GM12878 (cell line): ENCODE measurements at regions not wholly inside any gene's neighbourhood (a gene's known extent, or its start where the extent isn't known, plus 50 kb on each side); places are given as distances from the start of the nearest gene placed in this dataset.

Source experiments
- ATAC-seq: fragments of 200-7000 bp; cut with Tn5 transposase; 3 replicates; pipeline ENCODE4 v1.9.1; 2020; ENCODE audit warnings: mild to moderate bottlenecking, moderate library complexity
- BruUV-seq: library from RNA; stranded (reverse); fragments of 400-500 nt; replicated peaks from 2 replicates; lab custom pipeline; 2021; lab: Mats Ljungman, UMichigan
- CTCF ChIA-PET: fragments of 300-600 bp; sonication (Branson Sonifier 250); formaldehyde crosslinking; extraction: SDS; loops from one replicate; lab custom pipeline; 2021; ENCODE audit warnings: inconsistent platforms; lab: Yijun Ruan, JAX
- POLR2A ChIA-PET: fragments of 350-600 bp; formaldehyde crosslinking; extraction: SDS; loops from one replicate; lab custom pipeline; 2021; ENCODE audit warnings: inconsistent platforms; lab: Charles Lee
- RAD21 ChIA-PET: fragments of 300-600 bp; sonication (Branson Sonifier 250); formaldehyde crosslinking; loops from one replicate; lab custom pipeline; 2023; ENCODE audit warnings: antibody characterized with exemption; ENCODE audit not compliant: unreplicated experiment; lab: Charles Lee
- SMC1A ChIA-PET: fragments of 300-600 bp; sonication (Branson Sonifier 250); formaldehyde crosslinking; loops from one replicate; lab custom pipeline; 2023; ENCODE audit not compliant: unreplicated experiment, uncharacterized antibody; lab: Charles Lee
- DNase-seq: peaks from one replicate; pipeline ENCODE4 v3.0.0-alpha.2; 2011; ENCODE audit warnings: low read depth, low spot score
- FAIRE-seq: peaks from 3 replicates; lab custom pipeline; 2011; peaks lifted over from hg19 to GRCh38; lab: Jason Lieb, UNC
- H2AFZ ChIP-seq: 2 replicates; pipeline ENCODE4 v1.6.0; 2011; ENCODE audit warnings: low read depth, low read length, control low read depth; ENCODE audit not compliant: control insufficient read depth
- H3K27ac ChIP-seq: 2 replicates; pipeline ENCODE4 v1.5.1; 2011; ENCODE audit warnings: control low read depth; ENCODE audit not compliant: control insufficient read depth, insufficient read depth
- H3K27me3 ChIP-seq, 2 experiments: replicated peaks in 1 of 2; 2 replicates each; pipeline versions ENCODE4 v1.6.0 to v1.6.1; 2011; ENCODE audit warnings: low read length in 1 of 2; ENCODE audit not compliant: control insufficient read depth in 2 of 2, insufficient read depth in 2 of 2
- H3K36me3 ChIP-seq, 2 experiments: 2 replicates each; pipeline ENCODE4 v1.5.1; 2011; ENCODE audit warnings: low read length in 1 of 2; ENCODE audit not compliant: control insufficient read depth in 2 of 2, insufficient read depth in 2 of 2
- H3K4me1 ChIP-seq: 2 replicates; pipeline ENCODE4 v1.6.1; 2011; ENCODE audit warnings: mild to moderate bottlenecking, low read length, moderate library complexity, mixed read lengths; ENCODE audit not compliant: control insufficient read depth, insufficient read depth
- H3K4me2 ChIP-seq: 2 replicates; pipeline ENCODE4 v1.6.0; 2011; ENCODE audit warnings: control low read depth; ENCODE audit not compliant: control insufficient read depth, insufficient read depth
- H3K4me3 ChIP-seq: fragments of 200-600 bp; sonication (generic); 2 replicates; pipeline ENCODE4 v1.5.1; 2016
- H3K79me2 ChIP-seq: 2 replicates; pipeline ENCODE4 v1.6.0; 2011; ENCODE audit warnings: low read length; ENCODE audit not compliant: control insufficient read depth, insufficient read depth
- H3K9ac ChIP-seq: 2 replicates; pipeline ENCODE4 v1.8.0; 2011; ENCODE audit warnings: low read length, control low read depth, mixed read lengths; ENCODE audit not compliant: control insufficient read depth, insufficient read depth
- H3K9me3 ChIP-seq: replicated peaks from 3 replicates; pipeline ENCODE4 v1.5.1; 2011; ENCODE audit warnings: mild to moderate bottlenecking, low read length; ENCODE audit not compliant: control insufficient read depth, insufficient read depth
- H4K20me1 ChIP-seq: 2 replicates; pipeline ENCODE4 v1.6.0; 2011; ENCODE audit not compliant: control insufficient read depth, insufficient read depth
- BRCA1 ChIP-seq: IDR thresholded peaks from 2 replicates; pipeline ENCODE4 v1.6.1; 2011; ENCODE audit warnings: low read depth, low read length, improper control_type of control experiment
- CBFB ChIP-seq: IDR thresholded peaks from 2 replicates; pipeline ENCODE4 v1.6.1; 2016; ENCODE audit warnings: antibody characterized with exemption, low read depth
- E2F8 ChIP-seq: fragments of 450-650 bp; IDR thresholded peaks from 2 replicates; pipeline ENCODE4 v1.6.1; 2018; ENCODE audit warnings: mild to moderate bottlenecking, low read depth, moderate library complexity; ENCODE audit not compliant: partially characterized antibody
- HDAC6 ChIP-seq: fragments of 200-600 bp; sonication (generic); IDR thresholded peaks from one replicate; pipeline ENCODE4 v1.8.0; 2017; ENCODE audit warnings: antibody characterized with exemption; ENCODE audit not compliant: unreplicated experiment
- JUND ChIP-seq: IDR thresholded peaks from 2 replicates; pipeline ENCODE4 v1.6.1; 2012; ENCODE audit warnings: low read depth, mild to moderate bottlenecking, low read length, improper control_type of control experiment, moderate library complexity
- MAX ChIP-seq: IDR thresholded peaks from 2 replicates; pipeline ENCODE4 v1.6.1; 2012; ENCODE audit warnings: low read depth, low read length, improper control_type of control experiment
- NFYA ChIP-seq: IDR thresholded peaks from 2 replicates; pipeline ENCODE4 v1.6.1; 2011; ENCODE audit warnings: low read depth, mild to moderate bottlenecking, low read length, improper control_type of control experiment, borderline replicate concordance
- NFYB ChIP-seq: IDR thresholded peaks from 2 replicates; pipeline ENCODE4 v1.6.1; 2011; ENCODE audit warnings: low read depth, mild to moderate bottlenecking, low read length, improper control_type of control experiment, moderate library complexity; ENCODE audit not compliant: insufficient read depth
- NR2C1 ChIP-seq: fragments of 450-650 bp; IDR thresholded peaks from 2 replicates; pipeline ENCODE4 v1.6.1; 2017; ENCODE audit warnings: antibody characterized with exemption, mild to moderate bottlenecking, moderate library complexity
- NR2F1 ChIP-seq: fragments of 450-650 bp; conservative IDR thresholded peaks from 2 replicates; pipeline ENCODE4 v1.6.1; 2017; ENCODE audit warnings: mild to moderate bottlenecking
- POLR2A ChIP-seq: IDR thresholded peaks from 2 replicates; pipeline ENCODE4 v1.6.1; 2011; ENCODE audit warnings: low read depth, mild to moderate bottlenecking, low read length
- RBBP5 ChIP-seq: fragments of 200-600 bp; sonication (generic); conservative IDR thresholded peaks from 2 replicates; pipeline ENCODE4 v1.6.1; 2016
- RCOR1 ChIP-seq: conservative IDR thresholded peaks from 2 replicates; pipeline ENCODE4 v1.6.1; 2012; ENCODE audit warnings: low read depth, low read length, improper control_type of control experiment
- ZBTB33 ChIP-seq: fragments of 450-650 bp; IDR thresholded peaks from 2 replicates; pipeline ENCODE4 v1.6.1; 2017; ENCODE audit warnings: mild to moderate bottlenecking
- ZNF207 ChIP-seq: fragments of 450-650 bp; IDR thresholded peaks from 2 replicates; pipeline ENCODE4 v1.6.1; 2014; ENCODE audit warnings: antibody characterized with exemption, mild to moderate bottlenecking, borderline replicate concordance
- WGBS: methylation state at CpG from one replicate; pipeline ENCODE4 v1.1.6; 2016; ENCODE audit warnings: low lambda C conversion rate; ENCODE audit not compliant: insufficient replicate concordance, insufficient coverage; ENCODE audit errors: missing lambda C conversion rate; 5-methylcytosine and 5-hydroxymethylcytosine counted together
- in situ Hi-C: fragments of 300-500 bp; cut with MboI; formaldehyde crosslinking; loops from 9 replicates; pipeline ENCODE4 v1.14.3; 2018; ENCODE audit warnings: mixed read lengths
- intact Hi-C: fragments of 100-400 bp; cut with micrococcal nuclease; formaldehyde crosslinking; loops from one replicate; pipeline ENCODE4 v1.14.2; 2022; ENCODE audit not compliant: unreplicated experiment
- TF ChIP-seq, protein P1 (sequence below): IDR thresholded peaks from 2 replicates; pipeline ENCODE4 v1.6.1; 2012; ENCODE audit warnings: low read depth, low read length, improper control_type of control experiment
- TF ChIP-seq, protein P2 (sequence below): fragments of 150-350 bp; IDR thresholded peaks from 2 replicates; pipeline ENCODE4 v1.6.1; 2014; ENCODE audit warnings: mild to moderate bottlenecking, low read depth, low read length

DNA sequence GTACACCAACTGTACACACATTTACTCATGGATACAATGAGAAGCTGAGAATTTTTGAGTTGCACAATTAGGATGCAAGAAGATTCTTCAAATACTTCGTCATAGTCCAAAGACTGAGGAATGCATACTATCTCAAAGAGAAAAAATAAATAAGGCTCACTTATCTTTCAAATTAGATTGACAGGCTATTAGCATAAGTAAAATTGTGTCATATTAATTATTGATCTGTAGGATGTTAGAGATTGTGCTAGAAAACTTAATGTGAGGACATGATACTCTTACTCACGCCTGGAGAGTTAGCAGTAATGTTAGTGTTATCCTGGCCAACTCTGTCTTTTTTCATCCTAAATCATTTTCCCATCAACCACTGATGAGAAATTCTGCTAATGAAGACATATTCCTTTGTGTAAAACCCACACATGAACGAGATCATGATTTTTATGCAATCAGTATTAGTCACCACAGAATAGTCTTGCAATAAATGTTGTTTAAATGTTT, 659.0 kb downstream of the LTN1 start (continued):
- TF ChIP-seq ZBTB33 = no peak
- TF ChIP-seq JUND = no peak
- no peak for TF ChIP-seq NFYA

GRCh38 chr21:28332796-28333195, 659.9 kb downstream of the LTN1 start:
- SMC1A ChIA-PET = no interaction called here
- H3K9me3 ChIP-seq = no peaks in the 10 kb centered on the region
- POLR2A ChIA-PET = no interaction called here
- CTCF ChIA-PET = no interaction called here
- H2AFZ ChIP-seq = no peak overlapping the region
- intact Hi-C loops (no loop called here), in situ Hi-C loops (no loop called here)
- no peaks in the 10 kb centered on the region for H3K27me3 ChIP-seq
- H3K4me3 ChIP-seq = no peak overlapping the region
- DNase-seq = no peak
- H3K27ac ChIP-seq = no peak overlapping the region
- no peaks in the 10 kb centered on the region for H4K20me1 ChIP-seq
- no peak for FAIRE-seq
- H3K9ac ChIP-seq = no peak overlapping the region
- no TSS peak for BruUV-seq
- no peaks in the 10 kb centered on the region for H3K4me1 ChIP-seq
- H3K79me2 ChIP-seq = no peaks in the 10 kb centered on the region
- no peaks in the 10 kb centered on the region for H3K36me3 ChIP-seq
- ATAC-seq = no peak
- no peak overlapping the region for H3K4me2 ChIP-seq
- RAD21 ChIA-PET = no interaction called here
- WGBS = 0% methylated on average over 1 of the region's 1 CpG
- no peak for TF ChIP-seq NR2C1
- no peak for TF ChIP-seq ZNF207
- TF ChIP-seq, protein P1, sequence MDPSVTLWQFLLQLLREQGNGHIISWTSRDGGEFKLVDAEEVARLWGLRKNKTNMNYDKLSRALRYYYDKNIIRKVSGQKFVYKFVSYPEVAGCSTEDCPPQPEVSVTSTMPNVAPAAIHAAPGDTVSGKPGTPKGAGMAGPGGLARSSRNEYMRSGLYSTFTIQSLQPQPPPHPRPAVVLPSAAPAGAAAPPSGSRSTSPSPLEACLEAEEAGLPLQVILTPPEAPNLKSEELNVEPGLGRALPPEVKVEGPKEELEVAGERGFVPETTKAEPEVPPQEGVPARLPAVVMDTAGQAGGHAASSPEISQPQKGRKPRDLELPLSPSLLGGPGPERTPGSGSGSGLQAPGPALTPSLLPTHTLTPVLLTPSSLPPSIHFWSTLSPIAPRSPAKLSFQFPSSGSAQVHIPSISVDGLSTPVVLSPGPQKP = no peak
- TF ChIP-seq CBFB = no peak
- TF ChIP-seq, protein P2, sequence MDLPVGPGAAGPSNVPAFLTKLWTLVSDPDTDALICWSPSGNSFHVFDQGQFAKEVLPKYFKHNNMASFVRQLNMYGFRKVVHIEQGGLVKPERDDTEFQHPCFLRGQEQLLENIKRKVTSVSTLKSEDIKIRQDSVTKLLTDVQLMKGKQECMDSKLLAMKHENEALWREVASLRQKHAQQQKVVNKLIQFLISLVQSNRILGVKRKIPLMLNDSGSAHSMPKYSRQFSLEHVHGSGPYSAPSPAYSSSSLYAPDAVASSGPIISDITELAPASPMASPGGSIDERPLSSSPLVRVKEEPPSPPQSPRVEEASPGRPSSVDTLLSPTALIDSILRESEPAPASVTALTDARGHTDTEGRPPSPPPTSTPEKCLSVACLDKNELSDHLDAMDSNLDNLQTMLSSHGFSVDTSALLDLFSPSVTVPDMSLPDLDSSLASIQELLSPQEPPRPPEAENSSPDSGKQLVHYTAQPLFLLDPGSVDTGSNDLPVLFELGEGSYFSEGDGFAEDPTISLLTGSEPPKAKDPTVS = no peak
- TF ChIP-seq RCOR1 = no peak
- TF ChIP-seq E2F8 = no peak
- no peak for TF ChIP-seq POLR2A
- TF ChIP-seq NR2F1 = no peak
- no peak for TF ChIP-seq RBBP5
- TF ChIP-seq BRCA1 = no peak
- no peak for TF ChIP-seq NFYB
- no peak for TF ChIP-seq MAX
- TF ChIP-seq HDAC6 = no peak
